Right lobe of liver (tissue), 4 donors: ENCODE measurements at regions not wholly inside any gene's neighbourhood (a gene's known extent, or its start where the extent isn't known, plus 50 kb on each side); places are given as distances from the start of the nearest gene placed in this dataset.

Source experiments
- POLR2A ChIP-seq: fragments of 450-650 bp; IDR thresholded peaks from one replicate; pipeline ENCODE4 v1.6.1; 2017; ENCODE audit warnings: antibody characterized with exemption, mild to moderate bottlenecking
- TF ChIP-seq, protein P1 (sequence below), 4 donors: fragments of 200-600 bp in 3 of 4; fragments of 450-650 bp in 1 of 4; IDR thresholded peaks; one replicate each; pipeline versions ENCODE4 v1.5.1 to v1.8.0; 2016 to 2022; ENCODE audit warnings: antibody characterized with exemption in 4 of 4, mild to moderate bottlenecking in 2 of 4
- donor health status: DM: no; HTN: no; CAD: no.
- donor health status: DM: no; HTN: no; CAD: no.
- donor health status: DM: no; HTN: yes; CAD: no.

DNA sequence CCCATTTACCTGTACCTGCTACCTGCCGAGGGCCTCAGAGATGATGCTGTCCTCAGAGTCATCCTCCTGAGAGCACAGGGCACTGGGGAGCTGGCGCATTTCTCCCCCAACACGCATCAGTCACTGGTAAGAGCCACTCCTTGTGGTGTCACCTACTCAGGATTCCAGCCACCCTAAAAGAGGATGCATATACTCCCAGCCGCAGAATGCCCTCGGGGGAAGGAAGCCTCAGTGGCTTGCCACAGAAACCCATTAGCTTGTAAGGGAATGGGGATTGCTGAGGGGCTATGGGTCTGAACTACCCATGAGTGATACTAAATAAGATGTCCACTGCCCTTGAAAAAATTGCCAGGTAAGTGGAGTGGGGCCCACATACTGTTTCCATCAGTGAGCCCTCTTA is 279.2 kb downstream of the WDR11 start:
- no peak for TF ChIP-seq POLR2A
- TF ChIP-seq, protein P1, sequence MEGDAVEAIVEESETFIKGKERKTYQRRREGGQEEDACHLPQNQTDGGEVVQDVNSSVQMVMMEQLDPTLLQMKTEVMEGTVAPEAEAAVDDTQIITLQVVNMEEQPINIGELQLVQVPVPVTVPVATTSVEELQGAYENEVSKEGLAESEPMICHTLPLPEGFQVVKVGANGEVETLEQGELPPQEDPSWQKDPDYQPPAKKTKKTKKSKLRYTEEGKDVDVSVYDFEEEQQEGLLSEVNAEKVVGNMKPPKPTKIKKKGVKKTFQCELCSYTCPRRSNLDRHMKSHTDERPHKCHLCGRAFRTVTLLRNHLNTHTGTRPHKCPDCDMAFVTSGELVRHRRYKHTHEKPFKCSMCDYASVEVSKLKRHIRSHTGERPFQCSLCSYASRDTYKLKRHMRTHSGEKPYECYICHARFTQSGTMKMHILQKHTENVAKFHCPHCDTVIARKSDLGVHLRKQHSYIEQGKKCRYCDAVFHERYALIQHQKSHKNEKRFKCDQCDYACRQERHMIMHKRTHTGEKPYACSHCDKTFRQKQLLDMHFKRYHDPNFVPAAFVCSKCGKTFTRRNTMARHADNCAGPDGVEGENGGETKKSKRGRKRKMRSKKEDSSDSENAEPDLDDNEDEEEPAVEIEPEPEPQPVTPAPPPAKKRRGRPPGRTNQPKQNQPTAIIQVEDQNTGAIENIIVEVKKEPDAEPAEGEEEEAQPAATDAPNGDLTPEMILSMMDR (IDR thresholded peaks at IDR 0.05): no peak
